ENCODE measurements at regions not wholly inside any gene's neighbourhood (a gene's known extent, or its start where the extent isn't known, plus 50 kb on each side); places are given as distances from the start of the nearest gene placed in this dataset.
"Not testable (repeated sequence)": the region's sequence is repeated elsewhere in the genome, so short reads cannot be mapped to it uniquely, and the experiment has no call there.

DNA sequence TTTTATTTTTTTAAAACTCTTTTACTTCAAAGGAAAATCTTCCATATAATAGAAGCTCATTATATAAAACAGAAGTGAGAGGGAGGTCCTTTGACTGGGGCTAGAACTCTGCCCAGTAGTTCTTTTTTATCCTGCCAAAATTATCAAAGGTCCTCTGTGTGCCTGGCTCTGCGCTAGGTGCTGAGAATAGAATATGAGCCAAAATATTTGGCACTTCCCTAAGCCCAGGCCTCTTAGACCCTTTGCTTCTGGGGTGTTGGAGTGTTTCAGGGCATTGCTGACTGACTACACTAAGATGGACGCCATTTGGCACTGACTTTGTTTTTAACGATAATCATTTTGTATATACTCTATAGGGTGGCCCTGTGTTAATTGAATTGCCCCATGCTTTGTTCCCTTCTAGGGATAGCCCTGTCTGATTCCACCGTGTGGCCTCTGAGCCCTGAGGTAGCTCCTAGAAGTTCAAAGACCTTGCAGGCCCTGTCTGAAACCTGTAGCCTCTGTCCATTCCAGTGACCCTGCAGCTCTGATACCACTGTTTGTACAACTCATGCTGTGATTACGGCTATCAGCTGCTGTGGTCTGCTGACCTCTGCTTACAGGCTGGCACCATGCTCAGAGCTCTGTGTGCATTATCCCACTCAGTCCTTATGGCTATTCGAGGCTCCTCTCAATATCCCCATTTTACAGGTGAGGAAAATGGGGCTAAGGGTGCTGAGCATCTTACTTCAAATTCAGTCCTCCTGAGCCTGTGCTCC, 84.3 kb upstream of the SHB start:
- DNase-seq: peak; percentile 84

DNA sequence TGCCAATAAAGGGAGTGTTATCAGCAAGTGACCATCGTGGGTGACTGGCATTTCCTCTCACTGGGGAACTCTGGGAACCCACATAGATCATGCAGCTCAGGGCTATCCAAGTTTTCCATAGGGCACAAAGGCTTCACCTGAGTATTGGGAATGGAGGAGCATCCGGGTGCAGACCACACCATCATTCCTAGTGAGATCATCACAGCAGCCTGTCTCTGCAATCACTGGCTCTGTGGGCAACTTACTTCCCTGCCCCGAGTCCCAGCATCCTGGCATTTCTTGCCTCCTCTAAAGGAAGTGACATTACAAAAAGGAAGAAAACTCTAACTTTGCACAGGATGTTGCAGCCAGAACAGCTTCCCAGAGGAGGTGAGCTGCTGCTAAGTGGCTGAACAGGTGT, 80.6 kb upstream of the SHB start:
- DNase-seq: no peak

DNA sequence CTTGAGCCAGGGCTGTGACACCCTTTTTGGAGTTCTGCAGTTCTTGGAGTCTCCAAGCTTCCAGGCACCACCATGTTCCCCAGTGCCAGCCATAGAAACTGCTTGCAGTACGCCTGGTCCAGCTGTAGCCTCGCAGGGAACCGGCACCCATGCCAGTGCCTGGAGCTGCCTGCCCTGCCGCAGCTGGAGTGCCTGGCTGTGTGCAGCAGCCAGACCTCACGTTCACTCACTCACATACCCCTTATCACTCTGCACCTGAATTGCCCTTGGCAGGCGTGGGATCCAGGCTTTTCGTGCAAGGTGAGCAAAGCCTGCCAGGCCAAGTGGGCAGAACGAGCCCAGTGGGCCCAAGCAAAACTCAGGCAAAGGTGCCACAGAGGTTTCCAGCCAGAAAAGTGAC, 77.8 kb upstream of the SHB start:
- no peak for DNase-seq

DNA sequence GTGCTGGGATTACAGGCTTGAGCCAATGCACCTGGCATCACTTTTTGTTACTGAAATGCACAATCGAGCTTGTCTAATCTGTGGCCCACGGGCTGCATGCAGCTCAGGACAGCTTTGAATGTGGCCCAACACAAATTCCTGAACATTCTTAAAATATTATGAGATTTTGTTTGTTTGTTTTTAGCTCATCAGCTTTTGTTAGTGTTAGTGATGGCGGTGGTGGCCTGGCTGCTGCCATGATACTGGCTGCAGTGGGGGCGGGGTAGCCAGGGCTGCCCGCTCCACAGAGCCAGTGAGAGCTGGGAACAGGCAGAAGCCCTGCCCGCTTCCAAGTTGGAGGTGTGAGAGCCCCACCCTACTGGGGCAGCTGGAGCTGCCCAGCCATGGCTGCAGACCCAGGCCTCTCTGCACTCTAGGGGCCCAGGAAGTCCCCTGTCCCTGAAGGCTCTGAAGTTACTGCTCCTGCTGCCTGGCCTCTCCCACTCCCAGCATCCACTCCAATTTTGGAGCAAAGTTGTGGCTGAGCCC, 76.6 kb upstream of the SHB start:
- DNase-seq: no peak

DNA sequence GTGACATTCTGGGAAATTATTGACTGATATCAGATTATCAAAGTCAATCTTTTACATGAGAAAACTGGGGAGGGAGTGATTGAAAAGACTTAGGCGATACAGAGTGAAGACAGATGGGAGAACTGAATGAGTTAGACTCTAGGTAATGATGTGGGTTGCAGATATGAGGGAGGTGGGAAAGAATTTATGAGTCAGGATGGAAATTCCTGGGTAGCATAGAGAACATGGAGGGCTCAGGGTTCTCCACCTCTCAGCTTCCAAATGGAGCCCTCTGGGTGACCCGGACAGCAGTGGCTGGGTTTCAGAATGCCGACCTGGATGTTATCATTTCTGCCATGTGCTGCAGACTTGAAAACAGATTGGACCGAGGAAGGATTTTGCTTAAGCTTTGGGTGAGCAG, 75.4 kb upstream of the SHB start:
- no peak for DNase-seq

DNA sequence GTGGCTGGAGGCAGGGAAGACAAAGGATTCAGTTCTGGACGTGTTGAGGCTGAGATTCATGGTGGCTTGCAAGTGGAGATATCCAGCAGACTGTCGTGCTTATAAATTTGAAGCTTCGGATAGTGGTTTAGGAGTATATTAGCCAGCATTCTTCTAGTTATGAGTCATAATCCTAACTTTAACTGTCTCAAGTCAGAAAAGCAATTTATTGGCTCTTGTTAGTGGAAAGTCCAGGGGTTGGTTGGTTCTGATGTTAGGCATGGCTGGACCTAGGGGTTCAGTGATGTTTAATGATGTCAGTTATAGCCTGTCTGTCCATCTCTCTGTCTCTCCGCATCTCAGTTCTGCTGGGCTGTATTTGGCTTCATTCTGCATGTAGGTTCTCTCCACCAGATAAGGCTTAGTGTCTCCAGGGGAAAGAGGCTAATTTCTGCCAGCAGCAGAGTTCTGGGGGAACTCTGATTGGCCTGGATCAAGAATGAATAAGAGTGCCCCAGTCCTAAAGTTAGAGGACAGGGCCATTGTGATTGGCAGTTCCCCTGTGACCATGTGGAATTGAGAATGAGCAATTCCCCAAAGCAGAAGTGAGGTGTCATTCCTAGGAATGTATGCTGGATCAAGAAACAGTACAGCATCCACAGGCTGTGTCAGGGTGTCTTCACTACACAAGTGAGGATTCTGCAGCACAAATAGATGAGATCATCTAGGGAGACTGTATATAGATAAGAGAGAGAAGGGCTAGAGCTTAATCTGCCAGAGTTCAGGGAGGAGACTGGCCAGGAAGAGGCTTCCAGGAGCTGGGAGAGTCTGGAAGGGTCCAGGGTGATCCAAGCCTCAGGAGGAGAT, 72.9 kb upstream of the SHB start:
- DNase-seq: no peak

DNA sequence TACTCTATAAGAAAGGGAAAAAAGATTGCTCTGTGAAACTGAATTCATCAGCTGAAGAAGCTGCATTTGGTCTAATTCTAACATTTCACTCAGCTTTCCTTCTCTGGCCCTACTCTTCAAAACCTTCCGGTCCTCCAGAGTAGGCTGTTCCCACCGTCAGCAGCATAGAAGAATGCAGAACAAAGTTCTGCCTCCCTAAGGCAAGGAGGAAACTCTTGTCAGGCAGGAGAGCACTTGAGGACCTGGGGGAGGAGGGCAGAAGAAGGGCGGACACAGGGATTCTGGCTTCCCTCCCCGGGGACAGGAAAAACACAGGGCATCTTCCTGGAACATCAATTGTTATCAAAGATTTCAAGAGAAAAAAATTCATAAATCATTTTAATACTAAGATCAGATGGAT, 69.2 kb upstream of the SHB start:
- no peak for DNase-seq

DNA sequence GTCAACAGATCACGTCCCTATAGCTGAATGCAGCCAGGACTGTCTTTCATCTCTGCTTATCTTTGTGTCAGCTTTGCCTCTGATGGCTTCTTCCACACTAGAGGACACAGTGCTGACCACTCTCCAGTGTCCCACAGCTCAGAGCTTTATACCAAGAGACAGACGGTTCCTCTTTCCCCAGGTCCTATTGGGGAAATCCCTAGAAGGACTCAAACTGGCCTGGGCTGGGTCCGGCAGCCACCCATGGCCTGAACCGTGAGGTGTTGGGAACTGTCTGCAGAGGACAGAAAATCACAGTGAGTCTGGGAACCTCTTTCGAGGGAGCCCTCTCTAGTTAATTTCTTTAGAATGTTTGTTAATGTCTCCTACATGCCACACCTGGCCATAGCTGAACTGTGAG, 68.3 kb upstream of the SHB start:
- no peak for DNase-seq

DNA sequence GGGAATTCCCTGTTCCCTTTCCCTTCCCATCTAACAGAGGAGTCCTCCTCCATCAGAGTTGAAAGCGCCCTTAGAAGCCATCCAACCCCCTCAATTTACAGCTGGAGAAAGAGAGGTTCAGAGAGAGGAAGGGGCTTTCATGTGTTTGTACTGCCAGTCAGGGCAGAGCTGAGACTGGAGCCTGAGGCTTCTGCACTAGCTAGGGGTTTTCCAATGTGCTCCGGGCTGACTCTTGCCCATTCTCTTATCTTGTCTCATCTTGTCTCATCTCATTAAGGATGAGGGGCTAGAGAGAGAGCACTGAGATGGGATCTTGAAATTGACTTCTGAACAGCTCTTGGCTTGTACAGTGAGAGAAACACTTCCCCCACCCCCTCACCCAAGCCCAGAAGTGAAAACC, 67.4 kb upstream of the SHB start:
- no peak for DNase-seq

DNA sequence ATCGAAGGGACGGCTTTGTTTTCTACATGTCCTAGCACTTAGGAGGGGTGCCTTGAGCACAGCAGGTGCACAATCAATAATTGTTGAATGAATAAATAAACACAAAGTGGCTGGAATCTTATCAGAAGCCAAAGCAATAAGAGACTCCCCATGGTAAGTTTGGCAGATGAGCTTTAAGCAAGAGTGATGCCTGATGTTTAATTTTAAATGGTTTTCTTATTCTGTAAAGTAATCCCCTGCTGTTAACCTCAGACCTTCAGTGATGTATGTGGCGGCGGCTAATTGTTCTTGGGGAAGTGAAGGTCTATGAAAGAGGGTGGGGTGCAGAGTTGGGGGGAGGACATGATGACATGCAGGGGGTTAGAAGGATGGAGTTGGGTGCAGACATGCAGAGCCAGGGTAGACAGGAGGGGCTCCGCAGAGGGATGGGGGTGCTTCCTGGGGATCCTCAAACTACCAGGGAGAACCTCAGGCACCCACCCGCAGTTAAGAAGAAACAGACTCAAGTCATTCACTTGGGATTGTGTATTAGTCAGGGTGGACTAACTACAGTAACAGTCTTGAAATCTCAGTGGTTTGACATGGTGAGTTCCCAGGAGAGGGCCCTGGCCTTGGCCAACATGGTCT, 65.7 kb upstream of the SHB start:
- DNase-seq: peak; percentile 85

DNA sequence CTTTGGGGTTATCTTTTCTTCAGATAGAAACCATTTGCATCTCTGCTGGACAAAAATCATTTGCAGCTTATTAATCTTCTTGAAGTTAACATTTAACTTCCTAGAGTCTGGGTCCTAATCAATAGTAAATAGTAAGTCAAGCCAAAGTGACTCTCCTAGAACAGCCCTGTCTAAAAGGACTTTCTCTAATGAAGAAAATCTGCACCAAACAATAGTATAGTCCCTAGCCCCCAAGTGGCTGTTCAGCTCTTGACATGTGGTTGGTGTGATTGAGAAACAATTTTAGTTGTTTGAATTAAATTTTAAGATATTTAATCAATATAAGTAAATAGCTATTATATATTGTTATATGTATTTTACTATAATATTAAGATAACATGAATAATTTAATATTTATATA, 64.6 kb upstream of the SHB start:
- DNase-seq: no peak

DNA sequence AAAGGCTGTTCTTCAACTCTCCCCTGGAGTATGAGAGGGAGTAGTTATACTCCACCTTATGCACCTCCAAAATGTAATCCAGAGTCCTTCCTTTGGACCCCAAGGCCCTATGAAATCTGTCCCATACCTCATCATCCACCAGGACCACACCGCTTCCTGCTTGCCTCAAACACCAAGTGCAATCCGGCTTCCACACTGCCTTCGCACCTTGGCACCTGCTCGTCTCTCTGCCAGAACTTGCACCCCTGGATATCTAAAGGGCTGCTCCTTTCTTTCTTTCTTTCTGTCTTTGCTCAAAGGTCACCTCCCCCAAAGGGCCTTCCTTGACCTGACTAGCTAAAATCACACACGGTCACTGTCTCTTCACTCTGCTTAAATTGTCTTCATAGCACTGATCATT, 63.9 kb upstream of the SHB start:
- no peak for DNase-seq

DNA sequence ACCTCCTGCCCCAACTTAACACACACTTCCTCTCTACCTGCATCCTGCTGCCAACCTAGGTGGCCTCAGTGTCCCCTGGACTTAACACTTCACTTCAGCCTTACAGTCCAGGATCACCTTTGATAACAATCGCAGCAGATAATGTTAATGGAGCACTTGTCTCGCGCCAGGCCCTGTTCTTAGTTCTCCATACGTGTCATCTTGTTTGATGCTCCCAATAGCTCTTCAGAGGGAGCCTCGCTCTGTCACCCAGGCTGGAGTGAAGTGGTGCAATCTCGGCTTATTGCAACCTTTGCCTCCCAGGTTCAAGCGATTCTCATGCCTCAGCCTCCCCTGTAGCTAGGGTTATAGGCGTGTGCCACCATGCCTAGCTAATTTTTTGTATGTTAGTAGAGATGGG, 62.7 kb upstream of the SHB start:
- no peak for DNase-seq

DNA sequence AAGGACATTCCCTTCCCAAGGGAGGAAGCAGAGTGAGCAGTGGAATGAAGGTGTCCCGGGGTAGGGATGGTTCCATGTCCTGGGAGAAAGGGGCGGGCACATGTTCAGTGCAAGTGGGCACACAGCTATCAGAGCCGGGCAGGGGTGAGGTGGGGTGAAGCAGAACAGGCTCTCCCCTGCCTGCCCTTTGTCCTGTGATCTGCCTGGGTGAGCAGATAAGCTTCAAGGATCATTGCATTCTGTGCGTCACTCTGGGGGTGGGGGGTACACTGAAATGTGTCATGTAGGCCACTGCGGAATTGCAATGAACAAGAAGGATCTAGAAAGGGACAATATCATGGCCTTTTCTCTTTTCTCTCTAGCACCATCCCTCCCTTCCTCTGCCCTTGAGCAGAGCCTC, 61.7 kb upstream of the SHB start:
- DNase-seq: no peak

DNA sequence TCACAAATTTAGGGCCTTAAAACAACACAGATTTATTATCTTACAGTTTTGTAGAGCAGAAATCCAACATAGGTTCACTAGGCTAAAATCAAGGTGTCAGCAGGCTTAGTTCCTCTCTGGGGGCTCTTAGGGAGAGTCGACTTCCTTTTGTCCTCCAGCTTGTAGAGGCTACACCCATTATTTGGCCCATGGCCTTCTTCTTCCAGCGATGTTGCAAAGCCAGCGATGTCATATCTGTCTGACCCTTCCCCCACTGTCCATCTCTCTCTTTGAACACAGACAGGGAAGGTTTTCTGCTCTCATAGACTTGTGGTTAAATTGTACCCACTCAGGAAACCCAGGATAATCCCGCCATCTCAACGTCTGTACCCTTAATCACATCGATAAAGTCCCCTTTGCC, 60.3 kb upstream of the SHB start:
- DNase-seq: no peak

DNA sequence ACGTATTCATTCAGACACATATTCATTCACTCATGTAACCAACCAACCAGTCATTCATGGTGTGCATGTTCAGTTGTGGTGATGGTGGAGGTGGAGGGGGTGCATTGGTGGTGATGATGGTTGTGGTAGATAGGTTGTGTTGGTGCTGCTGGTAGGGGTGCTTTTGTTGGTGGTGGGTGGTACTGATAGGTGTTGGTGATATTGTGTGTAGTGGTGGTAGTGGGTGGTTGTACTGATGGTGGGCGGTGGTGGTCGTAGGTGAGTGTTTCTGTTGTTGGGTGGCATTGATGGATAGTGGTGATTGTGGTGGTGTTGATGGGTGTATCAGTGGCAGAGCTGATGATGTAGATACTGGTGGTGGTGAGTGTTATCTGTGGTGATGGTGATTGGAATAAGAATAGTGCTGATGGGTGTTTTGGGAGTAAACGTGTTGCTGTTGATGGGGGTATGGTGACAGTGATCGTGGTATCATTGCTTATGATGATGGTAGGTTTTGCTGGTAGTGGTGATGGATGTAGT, 59.8 kb upstream of the SHB start:
- DNase-seq: no peak

DNA sequence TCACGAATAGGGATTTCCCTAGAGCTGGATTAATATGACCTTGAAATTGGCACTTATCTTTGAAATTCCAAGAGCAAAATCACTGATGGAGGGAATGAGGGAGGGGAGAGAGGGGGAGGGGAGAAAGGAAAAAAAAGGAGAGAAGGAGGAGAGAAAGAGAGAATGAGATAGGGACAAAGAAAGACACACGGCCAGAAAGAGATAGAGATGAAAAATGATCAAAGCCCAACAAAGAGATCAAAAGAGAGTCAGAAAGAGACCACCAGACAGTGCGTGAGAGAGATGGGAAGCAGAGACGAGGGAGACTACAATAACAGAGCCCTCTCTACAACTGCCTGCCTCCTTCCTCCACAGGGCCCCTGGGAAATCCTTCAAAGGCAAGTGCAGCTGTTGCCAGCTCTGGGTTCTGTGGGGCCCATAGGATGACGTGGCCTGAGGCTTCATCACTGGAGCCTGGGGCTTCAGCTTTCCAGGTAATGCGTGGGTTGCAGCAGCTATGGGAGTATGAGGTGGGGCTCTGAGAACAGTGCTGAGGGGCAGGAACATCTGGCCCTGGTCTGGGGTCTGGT, 58.3 kb upstream of the SHB start:
- no peak for DNase-seq

DNA sequence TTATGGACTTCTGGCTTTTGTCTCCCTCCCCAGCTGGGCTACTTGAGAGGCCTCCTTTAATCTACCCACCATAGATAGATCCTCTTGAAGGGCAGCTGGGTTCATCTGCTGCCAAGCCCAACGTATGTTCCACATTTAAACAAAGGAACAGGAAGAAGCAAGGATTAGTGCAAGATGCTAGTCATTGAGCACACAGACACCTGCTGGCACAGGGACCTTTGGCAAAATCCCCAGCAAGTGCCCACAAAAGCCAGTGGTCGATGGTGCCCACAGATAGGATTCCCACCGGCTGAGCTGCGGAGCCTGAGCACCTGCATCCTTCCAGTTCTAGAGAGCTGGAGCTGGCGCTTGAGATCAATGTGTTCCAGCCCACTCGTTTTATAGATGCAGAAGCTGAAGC, 57.7 kb upstream of the SHB start:
- peak; percentile 51 for DNase-seq

DNA sequence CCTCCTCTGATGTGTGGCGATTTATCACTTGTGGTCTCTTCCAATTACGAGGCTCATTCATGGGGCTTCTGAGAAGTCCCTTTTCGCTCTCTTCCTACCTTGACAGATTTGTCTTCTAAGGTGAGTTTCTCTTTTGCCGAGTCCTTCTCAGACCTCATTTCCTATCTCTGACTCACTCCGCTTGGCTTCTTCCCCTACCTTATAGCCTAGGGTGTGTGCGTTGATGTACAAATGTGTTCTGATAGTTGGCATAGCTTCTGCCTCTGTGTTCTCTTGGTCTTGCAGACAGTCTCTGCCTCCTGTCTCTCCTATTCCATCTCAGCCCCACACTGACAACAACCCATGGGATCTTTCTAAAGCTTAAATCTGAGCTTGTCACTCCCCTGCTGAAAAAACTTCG, 56.9 kb upstream of the SHB start:
- no peak for DNase-seq

DNA sequence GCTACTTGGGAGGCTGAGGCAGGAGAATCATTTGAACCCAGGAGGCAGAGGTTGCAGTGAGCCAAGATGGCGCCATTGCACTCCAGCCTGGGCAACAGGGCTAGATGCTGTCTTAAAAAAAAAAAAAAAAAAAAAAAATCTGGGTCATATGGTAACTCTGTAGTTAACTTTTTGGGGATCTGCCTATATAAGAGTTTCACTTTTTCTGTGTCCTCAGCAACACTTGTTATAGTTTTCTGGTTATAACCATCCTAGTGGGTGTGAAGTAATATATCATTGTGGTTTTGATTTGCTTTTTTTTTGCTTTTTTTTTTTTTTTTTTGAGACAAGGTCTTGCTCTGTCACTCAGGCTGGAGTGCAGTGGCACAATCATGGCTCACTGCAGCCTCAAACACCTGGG, 54.3 kb upstream of the SHB start:
- DNase-seq: not testable (repeated sequence)

DNA sequence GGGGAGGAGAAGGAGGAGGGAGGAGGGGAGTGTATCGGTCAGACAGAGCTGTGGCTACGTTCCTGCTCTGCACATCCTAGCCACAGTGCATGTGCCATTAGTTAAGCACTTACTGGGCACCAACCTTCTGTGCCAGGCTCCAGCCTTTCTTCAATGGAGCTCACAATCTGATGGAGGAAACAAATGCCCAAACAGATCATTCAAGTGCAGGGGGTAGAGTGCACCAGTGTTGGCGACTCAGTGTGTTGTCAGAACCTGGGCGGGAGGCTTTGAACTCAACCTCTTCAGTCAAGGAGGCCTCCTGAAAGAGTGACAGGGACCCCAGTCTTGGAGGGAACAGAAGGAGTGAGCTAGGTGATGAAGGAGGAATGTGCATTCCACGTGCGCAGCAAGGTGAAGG, 51.9 kb upstream of the SHB start:
- no peak for DNase-seq

DNA sequence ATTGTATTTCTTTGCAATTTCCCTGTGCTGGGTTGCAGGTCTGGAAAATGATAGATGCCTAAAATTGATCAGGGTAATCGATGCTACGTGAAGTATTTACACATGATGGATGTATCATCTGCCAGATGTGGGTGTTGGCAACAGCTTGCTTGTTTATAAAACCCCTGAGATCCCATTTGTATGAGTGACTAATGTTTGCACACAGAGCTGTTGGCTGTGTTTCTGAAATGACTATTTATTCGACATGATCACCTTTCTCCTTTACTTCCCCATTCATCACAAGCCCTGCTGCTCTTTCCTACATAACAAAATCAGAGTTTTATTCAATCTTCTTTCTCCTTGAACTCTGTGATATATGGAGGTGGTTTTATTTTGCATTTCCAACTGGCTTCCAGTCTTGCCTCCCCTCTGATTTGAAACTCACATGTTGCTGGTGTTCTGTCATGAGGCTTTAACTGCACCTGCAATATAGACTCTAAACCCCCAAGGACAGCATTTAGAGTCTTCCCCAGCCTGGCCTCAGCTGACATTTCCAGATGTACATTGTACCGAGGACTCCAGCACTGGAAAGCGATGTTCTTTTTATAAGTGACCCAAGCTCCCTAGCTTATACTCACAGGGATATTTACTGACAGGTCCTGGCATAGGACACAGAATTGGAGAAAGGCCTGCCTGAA, 50.7 kb upstream of the SHB start:
- peak; percentile 46 for DNase-seq
